RWPE1 (cell line): ENCODE measurements at regions not wholly inside any gene's neighbourhood (a gene's known extent, or its start where the extent isn't known, plus 50 kb on each side); places are given as distances from the start of the nearest gene placed in this dataset.

ENCODE experiments used
- CTCF ChIA-PET: fragments of 350-600 bp; sonication (Branson Sonifier 250); formaldehyde crosslinking; extraction: SDS; loops from one replicate; lab custom pipeline; 2021; lab: Yijun Ruan, JAX
- POLR2A ChIA-PET: fragments of 400-600 bp; formaldehyde crosslinking; extraction: SDS; loops from one replicate; lab custom pipeline; 2020; ENCODE audit warnings: antibody characterized with exemption; ENCODE audit not compliant: low non-redundant PET; lab: Yijun Ruan, JAX
- DNase-seq: peaks from one replicate; pipeline ENCODE4 v3.0.0; 2012; ENCODE audit warnings: low spot score
- H3K27ac ChIP-seq: fragments of 450-650 bp; 2 replicates; pipeline ENCODE4 v1.5.1; 2017
- CTCF ChIP-seq: fragments of 450-650 bp; conservative IDR thresholded peaks from 2 replicates; pipeline ENCODE4 v1.5.1; 2017; ENCODE audit warnings: low read depth, mild to moderate bottlenecking

GRCh38 chr12:92244036-92244435 is 98.4 kb upstream of the BTG1 start:
- no peak overlapping the region for H3K27ac ChIP-seq
- DNase-seq, result no peak
- ChIA-PET POLR2A (no interaction called here), CTCF (interaction anchor here (0.6 to 0.7 kb wide), 2 partner anchors 16 to 98 kb away, joined by 3 to 5 read pairs; no protein-coding TSS in a partner anchor)
- no peak for TF ChIP-seq CTCF

- ChIA-PET POLR2A (no interaction called here), CTCF (no interaction called here)
- no peak for TF ChIP-seq CTCF
- DNase-seq, result no peak
- H3K27ac ChIP-seq, result no peak overlapping the region
Measured at GRCh38 chr12:92242907-92243306, 97.3 kb upstream of the BTG1 start.

- TF ChIP-seq CTCF, result no peak
- ChIA-PET CTCF (no interaction called here), POLR2A (no interaction called here)
- H3K27ac ChIP-seq, result no peak overlapping the region
- DNase-seq, result no peak
Measured at GRCh38 chr12:92237762-92238523, 92.3 kb upstream of the BTG1 start.

GRCh38 chr12:92237262-92237661 is 91.6 kb upstream of the BTG1 start:
- no peak for DNase-seq
- H3K27ac ChIP-seq, result no peak overlapping the region
- TF ChIP-seq CTCF, result no peak
- ChIA-PET CTCF (interaction anchor here (0.7 kb wide), 1 partner anchor 746 kb away, joined by 3 read pairs; no protein-coding TSS in a partner anchor), POLR2A (no interaction called here)

GRCh38 chr12:92235703-92236472 is 90.2 kb upstream of the BTG1 start:
- no peak for TF ChIP-seq CTCF
- H3K27ac ChIP-seq, result no peak overlapping the region
- DNase-seq, result no peak
- POLR2A ChIA-PET, result no interaction called here
- CTCF ChIA-PET, result no interaction called here

GRCh38 chr12:92234533-92234932 is 88.9 kb upstream of the BTG1 start:
- DNase-seq, result no peak
- CTCF ChIA-PET, result no interaction called here
- no peak for TF ChIP-seq CTCF
- POLR2A ChIA-PET, result no interaction called here
- no peak overlapping the region for H3K27ac ChIP-seq
